Bone marrow (tissue), 2 donors: ENCODE measurements at regions not wholly inside any gene's neighbourhood (a gene's known extent, or its start where the extent isn't known, plus 50 kb on each side); places are given as distances from the start of the nearest gene placed in this dataset.
"Not testable (repeated sequence)": the region's sequence is repeated elsewhere in the genome, so short reads cannot be mapped to it uniquely, and the experiment has no call there.

Source experiments
- DNase-seq, 2 donors: peaks; one replicate each; lab custom pipeline; 2025; lab: John Stamatoyannopoulos, UW

DNA sequence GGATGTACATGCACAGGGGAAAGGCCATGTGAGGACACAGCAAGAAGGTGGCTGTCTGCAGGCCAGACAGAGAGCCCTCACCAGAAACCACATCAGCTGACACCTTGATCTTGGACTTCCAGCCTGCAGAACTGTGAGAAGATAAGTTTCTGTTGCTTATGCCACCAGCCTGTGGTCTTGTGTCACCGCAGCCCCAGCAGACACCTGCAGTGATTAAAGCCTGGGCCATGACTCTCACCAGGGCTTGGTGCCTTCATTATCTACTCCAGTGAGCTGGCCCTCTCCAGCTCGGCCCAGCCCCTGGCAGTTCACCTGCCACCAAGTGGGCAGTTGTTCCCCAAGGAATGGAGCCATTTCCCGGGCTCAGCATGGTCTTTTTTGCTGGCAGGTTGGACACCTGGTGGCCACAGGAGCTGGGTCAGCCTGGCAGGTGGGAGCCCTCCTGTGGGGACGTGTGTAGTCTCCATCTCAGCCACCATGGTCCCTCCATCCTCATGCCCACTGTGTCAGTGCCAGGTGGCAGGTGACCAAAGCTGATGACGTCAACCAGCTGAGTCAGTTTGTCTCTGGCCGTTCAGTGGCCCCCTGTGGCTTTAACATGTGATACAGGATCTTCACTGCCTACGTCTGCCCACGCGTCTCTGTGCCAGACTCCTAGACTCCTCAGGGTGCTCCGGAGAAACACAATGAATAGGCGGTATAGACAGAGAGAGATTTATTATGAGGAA is 99.9 kb upstream of the PPP1R26 start:
- DNase-seq = no peak

GRCh38 chr9:135380311-135380960 is 99.1 kb upstream of the PPP1R26 start:
- no peak for DNase-seq

DNA sequence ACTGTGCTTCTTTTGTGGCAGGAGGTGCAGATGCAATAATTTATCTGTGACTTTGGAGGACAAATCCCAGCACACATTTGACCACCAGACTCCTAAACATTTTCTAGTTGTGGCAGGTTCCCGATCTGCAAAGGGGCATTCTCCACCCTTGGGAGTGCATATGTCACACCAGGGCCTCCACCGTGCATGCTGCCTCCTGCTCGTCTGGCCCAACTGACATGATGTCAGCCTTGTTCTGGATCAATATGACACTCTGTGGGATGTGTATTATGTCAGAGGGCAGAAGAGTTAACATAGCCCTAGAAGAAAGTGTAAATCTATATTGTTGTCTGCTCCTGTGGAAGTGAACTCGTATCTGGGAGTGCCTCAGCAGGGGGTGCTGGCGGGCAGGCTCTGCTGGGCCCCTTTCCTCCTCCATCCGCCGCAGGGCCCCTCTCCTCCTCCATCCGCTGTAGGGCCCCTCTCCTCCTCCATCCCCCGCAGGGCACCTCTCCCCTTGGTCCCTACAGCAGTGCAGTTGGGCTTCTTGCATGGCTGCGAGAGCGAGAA is 97.7 kb upstream of the PPP1R26 start:
- DNase-seq = no peak

- DNase-seq = no peak
Observed at GRCh38 chr9:135384226-135384625, 95.4 kb upstream of the PPP1R26 start.

- DNase-seq = not testable (repeated sequence)
Observed at GRCh38 chr9:135384815-135385405, 94.7 kb upstream of the PPP1R26 start.

GRCh38 chr9:135385793-135386192 is 93.8 kb upstream of the PPP1R26 start:
- DNase-seq = no peak

- no peak for DNase-seq
Observed at GRCh38 chr9:135387976-135388375, 91.6 kb upstream of the PPP1R26 start.

- no peak for DNase-seq
Observed at GRCh38 chr9:135388530-135388929, 91.1 kb upstream of the PPP1R26 start.

GRCh38 chr9:135391759-135392158 is 87.8 kb upstream of the PPP1R26 start:
- DNase-seq = no peak

DNA sequence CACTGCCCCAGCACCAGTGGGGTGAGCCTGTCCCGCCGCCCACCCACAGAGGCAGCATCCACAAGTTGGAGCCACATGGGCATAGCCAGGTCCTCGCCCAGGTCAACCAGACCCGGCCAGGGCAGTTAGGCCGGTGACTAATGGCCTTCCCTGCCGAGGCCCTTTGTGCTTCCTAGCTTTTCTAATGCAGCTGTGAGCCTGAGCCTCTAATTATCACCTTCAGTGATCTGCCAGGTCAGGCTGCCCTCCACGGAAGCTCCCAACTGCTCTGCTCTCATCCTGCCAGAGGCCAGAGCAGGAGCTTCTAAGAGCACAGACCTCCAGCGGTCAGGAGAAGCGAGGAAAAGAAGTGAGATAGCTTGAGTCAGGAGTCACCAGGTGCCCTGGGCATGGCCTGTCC is 87.1 kb upstream of the PPP1R26 start:
- no peak for DNase-seq

DNA sequence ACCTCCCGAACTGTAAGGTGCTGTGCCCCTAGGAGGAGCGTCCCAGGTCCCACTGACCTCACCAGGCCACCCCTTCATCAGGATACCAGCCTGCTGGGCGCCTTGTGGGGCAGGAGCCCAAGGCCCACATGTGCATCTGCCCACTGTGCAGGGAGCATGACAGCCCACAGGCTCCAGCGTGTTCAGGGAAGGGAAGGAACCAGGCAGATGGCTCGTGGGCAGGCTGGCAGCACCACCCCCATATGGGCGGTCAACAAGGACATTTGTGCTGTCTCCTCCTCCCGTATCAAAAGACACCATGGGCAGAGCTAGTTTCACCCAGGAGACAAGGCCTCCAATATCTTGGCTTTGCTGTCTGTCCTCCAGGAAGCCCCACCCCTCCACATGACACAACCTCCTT is 85.5 kb upstream of the PPP1R26 start:
- DNase-seq = no peak

DNA sequence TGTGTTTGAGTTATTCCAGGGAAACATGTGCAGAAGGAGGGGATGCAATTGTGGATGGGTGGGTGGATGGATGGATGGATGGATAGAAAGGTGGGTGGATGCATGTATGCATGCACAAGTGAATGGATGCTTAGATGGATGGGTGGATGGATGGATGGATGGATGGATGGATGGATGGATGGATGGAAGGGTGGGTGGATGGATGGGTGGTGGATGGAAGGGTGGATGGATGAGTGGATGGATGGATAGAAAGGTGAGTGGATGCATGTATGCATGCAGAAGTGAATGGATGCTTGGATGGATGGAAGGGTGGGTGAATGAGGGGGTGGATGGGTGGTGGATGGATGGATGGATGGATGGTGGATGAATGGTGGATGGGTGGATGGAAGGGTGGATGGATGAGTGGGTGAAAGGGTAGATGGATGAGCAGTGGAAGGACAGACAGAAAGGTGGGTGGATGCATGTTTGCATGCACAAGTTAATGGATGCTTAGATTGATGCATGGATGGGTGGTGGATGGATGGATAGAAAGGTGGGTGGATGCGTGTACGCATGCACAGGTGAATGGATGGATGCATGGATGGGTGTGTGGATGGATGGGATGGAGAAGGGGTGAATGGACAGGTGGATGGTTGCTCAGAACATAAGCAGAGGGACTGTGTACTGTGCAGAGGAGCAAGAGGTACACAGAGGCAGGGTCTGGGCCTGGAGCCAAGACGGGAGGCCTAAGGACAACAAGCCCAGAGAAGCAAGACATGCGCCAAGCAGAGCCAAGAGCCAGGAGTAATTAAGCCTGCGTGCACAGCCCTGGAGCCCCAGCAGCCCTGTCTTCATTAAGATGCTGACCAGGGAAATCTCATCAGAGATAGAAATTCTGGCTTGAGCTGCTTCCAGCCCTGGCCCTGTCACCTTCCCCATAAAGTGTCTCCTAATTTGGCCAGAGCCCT is 84.6 kb upstream of the PPP1R26 start:
- DNase-seq = no peak

DNA sequence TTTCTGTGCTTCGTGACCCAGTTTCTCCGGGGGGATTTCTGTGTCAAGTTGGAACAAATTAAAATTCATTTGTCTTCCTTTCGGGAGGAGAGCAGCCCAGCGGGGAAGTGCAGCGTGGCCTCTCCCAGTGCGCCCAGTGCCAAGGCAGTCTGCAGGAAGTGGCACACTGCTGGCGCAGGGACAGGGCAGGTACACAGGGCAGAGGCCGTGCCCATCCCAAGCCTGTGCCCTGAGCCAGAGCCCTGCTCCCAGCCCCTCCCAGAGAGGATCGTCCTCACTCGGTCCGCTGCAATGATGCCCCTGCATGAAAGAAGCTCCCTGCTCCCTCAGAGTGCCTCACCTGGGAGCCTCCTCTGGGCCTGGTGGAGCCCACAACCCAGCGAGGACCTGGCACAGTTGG is 82.4 kb upstream of the PPP1R26 start:
- DNase-seq = no peak

DNA sequence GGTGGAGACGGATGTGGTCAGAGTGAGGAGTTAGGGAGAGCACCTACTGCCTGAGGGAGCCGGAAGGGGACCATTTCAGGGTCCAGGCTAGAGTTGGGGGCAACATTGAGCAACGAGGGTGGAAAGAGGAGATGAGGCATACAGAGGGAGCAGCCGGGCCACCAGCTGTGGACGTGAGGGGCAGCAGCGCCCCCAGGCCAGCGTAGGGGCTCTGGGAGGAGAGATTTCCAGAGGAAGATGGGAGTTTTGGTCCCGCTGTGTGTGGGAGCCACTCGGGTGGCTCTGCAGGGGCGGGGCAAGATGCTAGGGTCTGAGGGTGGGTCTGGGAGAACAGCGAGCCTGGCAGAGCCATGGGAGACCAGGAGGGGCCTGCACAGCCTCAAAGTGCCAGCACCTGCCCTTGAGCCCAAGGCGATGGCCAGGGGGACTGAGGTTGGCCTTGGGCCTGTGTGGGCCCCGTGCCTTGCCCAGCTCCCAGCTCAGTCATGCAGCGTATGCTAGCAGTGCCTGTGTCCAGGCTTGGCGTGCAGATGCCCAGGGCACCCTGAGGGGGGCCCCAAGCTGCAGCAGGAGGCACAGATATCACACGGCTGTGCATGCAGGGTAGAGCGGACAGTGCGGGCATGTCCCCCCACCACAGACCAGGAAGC is 80.5 kb upstream of the PPP1R26 start:
- DNase-seq = no peak

DNA sequence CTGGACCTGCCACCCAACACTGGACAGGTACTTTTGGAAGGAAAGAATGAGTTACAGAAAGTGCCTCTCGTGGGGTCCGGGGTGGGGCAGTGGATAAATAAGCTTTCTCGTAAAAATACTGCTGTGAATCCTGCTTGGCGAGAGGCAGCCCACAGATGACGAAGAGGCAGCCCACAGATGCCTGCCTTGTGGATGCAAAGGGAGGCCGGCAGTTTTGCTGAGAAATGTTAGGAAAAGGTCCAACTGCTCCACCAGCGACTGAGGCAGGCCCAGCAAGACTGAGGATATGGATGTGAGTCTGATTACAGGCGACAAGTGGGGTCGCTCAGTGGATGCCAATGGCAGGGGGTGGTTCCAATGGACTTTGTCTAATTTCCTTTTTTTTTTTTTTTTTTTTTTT is 79.1 kb upstream of the PPP1R26 start:
- DNase-seq = no peak

DNA sequence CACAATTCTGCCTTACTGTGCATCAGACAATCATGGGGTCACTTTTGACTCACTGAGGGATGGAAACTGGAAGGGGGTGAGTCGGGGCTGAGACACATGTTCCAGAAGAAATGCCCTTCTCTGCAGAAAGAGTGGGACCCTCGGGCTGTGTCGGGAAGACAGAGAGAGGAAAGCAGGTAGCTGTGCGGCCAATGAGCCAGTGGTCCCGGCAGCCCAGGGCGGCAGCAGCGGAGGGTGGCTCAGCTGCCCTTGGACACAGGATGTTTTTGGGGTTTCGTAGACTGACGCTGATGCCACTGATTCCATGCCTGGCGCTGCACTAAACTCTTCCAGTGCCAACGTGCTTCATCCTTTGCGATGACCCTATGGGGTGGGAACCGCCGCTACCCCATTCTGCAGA is 78.4 kb upstream of the PPP1R26 start:
- no peak for DNase-seq

DNA sequence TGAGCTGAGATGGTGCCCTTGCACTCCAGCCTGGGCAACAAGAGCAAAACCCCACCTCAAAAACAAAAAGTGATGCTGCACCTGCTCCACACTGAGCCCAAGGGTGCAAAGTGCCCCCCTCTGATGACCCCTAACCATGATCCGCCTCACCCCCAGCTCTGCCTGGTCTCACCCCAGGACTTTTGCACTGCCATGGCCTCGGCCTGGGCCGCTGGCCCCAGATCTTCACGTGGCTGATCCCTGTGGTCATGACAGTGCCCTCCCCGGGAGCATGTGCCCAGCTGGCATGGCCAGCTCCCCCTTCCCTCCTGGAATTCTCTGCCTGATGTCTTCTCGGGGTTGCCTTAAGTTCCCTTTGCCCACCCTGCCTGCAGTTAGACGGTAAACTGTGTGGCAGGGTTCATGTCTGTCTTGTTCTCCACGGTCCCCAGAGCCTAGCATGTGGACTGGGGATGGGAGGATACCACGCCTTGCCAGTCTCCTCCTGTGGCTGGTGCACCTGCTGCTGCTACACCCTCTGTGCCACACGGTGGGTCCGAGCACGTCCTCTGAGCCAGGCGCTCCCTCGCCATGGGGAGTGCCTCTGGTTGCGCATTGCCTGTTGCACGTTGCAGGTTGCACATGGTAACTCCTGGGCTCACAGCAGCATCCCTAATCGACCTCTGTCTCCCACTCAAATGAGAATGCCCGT is 77.4 kb upstream of the PPP1R26 start:
- DNase-seq = no peak

DNA sequence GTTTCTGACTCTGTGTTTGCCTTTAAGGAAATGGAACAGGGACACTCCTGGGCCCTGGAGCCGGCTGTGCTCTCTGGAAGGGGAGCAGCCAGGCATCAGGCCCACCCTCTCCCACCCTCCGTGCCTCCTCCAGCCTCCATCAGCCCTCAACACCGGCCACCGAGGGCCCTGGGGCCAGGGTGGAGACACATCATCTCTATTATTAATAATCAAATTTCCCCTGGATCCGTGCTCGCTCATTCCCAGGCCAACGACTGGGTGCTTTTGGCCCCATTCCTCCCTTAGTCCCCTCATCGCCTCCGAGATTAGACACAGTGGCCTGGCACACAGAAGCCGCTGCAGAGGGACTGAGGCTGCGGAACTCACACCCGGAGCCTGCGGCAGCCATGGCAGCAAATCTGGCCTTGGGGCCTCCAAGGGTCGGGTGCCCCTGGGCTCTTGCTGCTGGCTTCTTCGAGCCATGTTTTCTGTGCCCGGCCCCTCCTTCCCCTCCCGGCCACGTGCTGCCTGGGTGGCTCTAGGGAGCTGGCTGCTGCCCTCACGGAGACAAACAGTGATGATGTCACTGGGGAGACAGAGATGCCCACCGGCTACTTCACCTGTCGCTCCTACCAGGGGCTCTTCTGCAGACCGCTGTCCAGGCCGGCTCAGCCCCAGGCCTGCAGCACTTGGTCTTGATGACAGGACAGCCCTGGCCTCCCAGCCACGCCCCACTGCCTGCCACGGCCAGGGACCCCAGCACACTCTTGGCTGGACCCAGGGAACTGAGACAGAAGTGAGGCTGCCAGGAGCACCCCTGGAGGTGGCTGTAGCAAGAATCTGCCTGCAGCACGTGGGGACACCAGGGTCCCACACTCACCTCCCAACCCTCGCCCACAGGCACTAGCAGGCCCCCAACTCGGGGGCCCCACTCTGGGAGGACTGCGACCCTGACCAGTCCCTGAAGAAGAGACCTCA is 76.6 kb upstream of the PPP1R26 start:
- no peak for DNase-seq

GRCh38 chr9:135403733-135404450 is 75.7 kb upstream of the PPP1R26 start:
- DNase-seq = no peak
